EH (cell line): ENCODE measurements at regions not wholly inside any gene's neighbourhood (a gene's known extent, or its start where the extent isn't known, plus 50 kb on each side); places are given as distances from the start of the nearest gene placed in this dataset.
A peak's percentile ranks its signal among the peaks of the same experiment; 100 is the strongest.

Experiments
- DNase-seq: peaks from one replicate; pipeline ENCODE4 v3.0.0-alpha.2; 2015; ENCODE audit warnings: low read depth

DNA sequence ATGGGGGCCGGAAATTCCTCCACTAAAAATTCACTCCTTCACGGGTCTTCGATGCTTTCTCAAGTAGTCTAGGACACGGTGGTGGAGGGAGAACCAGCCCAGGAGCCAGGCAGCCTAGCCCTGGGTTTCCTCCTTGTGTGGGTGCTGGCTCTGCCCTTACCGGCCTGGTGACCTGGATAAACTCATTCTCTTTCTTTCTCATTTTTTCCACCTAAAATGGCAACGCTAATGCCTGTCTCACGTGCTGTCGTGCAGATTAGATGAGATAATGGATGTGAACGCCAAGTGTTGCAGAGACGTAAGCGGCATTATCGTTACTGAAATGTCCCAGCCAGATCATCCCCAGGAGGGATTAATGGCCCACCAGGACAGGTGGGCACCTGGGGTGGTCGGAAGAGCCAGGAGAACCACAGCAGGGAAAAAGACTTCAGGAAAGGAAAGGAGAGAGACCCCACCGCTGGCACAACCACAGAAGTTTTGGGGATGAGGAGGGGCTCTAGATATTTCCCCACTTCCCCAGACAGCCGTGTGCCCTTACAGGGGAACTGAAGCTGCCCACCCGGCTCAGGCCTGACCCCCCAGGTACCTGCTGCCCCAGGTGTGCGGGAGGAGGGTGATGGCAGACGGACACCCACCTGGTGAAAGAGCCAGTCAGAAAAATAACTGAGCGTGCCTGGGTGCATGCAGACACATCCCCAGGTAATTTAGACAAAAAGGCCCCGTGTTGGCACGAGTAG, 100.8 kb upstream of the ASAP2 start:
- DNase-seq: no peak

- no peak for DNase-seq
Measured at GRCh38 chr2:9103663-9104277, 100.3 kb upstream of the MBOAT2 start.

- no peak for DNase-seq
Measured at GRCh38 chr2:9102861-9103662, 99.6 kb upstream of the MBOAT2 start.

DNA sequence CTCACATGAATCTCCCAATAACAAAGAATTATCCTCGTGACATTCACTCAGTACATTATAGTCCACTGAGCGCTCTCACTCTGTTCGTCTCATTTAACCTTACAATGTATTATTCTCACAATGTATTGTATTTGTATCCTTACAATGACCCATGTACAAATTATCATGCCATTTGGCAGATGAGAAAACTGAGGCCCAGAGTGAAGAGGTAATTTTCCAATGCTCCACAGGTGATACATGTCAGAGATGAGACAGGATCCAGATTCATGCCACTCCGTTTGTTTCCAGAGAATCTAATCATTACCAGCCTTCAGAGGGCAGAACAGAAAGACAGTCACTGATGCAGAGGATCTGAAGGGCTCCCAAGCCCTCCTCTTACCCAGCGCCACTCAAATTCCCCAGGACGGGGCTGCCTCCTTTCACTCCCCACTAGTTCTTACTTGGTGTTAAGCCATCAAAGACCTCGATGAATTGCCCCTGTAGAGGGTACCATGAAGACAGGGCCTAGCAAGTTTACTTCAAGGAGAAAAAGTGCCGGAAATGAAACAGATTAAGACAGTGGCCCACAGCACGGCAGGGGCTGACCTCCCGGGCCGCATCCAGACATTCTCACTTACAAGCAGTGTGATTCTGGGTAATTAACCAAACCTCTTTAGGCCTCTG, 98.4 kb upstream of the MBOAT2 start:
- no peak for DNase-seq

DNA sequence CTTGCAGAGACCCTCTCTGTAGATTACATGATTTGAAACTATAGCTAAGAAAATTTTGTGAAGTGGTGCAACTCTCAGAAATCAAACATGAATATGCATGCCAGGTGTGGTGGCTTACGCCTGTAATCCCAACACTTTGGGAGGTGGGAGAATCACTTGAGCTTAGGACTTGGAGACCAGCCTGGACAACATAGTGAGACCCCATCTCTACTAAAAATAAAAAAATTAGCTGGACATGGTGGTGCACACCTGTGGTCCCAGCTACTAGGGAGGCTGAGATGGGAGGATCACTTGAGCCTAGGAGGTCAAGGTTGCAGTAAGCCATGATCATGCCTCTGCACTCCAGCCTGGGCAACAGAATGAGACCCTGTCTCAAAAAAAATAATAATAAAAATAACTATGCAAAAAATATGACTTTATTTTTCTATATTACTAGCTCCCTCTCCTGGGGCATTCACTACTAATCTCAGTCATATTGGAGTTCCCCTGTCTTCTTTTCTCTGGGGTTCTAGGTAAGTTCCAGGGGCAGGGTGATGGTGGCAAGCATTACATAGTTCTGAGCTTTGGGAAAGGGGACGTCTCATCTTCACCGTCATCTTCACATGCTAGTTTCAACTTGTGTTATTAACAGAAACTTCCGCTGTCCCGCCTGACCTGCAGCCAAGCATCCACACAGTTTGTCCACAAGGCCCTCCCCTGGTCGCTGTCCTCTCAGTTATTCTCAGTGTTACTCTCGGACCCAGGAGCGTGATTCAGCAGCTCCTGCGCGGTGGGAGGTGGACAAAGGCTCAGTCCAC, 96.8 kb upstream of the MBOAT2 start:
- DNase-seq: no peak

GRCh38 chr2:9099341-9099751, 95.9 kb upstream of the MBOAT2 start:
- DNase-seq: peak; percentile 60

DNA sequence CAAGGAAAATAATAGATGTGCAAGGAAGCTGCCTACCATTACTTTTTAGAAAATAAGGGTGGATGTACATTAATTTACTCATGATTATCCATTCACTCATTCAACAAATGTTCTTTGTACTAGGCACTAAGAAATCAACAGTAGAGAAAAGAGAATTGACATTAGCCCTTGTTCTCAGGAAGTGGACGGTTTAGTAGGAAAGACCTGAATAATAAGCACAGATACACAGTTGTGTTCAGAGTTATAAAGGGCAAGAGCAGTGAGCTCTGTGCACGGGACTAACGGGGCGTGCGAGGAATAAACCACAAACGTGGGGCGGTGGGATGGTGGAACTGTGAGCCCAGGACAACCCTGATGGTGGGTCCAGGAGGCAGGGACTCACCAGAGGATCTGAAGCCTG, 94.4 kb upstream of the MBOAT2 start:
- no peak for DNase-seq

GRCh38 chr2:9097239-9097638, 93.8 kb upstream of the MBOAT2 start:
- DNase-seq: peak; percentile 30

- no peak for DNase-seq
Measured at GRCh38 chr2:9096761-9097160, 93.3 kb upstream of the MBOAT2 start.

- DNase-seq: peak; percentile 45
Measured at GRCh38 chr2:9095690-9096089, 92.2 kb upstream of the MBOAT2 start.

GRCh38 chr2:9095226-9095625, 91.7 kb upstream of the MBOAT2 start:
- DNase-seq: no peak

DNA sequence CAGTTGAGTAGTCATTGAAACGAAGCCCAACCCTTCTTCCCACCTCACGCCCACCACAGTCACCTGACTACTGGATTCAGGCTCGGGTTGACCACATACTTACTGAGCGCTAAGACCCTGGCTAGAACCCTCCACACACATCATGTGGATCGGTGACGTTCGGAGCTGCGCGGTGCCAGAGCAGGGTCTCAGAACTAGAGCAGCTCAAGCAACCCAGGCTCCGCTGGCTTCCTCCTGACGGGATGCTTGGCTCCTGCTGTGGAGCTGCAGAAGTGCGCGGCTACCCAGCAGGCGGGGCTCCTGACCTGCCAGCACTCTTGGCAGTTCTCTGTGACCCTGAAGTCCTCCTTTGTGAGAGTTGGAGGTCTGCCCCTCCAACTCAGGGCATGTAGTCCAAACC, 90.6 kb upstream of the MBOAT2 start:
- DNase-seq: no peak

- no peak for DNase-seq
Measured at GRCh38 chr2:9093324-9093723, 89.8 kb upstream of the MBOAT2 start.

- DNase-seq: no peak
Measured at GRCh38 chr2:9092383-9093282, 89.1 kb upstream of the MBOAT2 start.

DNA sequence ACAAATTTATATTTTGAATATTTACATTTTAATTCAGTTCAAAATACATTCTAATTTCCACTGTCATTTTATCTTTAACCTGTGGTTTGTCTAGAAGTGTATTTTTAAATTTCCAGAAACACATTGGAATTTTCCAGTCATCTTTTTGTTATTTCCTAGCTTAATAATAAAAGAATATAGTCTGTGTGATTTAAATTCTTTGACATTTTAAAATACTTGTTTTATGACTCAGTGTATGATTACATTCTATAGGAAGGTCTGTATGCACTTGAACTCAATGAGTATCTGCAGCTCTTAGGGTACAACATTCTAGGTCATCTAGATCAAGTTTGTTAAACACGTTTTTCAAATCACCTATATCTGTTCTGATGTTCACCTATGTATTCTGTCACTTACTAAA, 88.3 kb upstream of the MBOAT2 start:
- DNase-seq: peak; percentile 56

DNA sequence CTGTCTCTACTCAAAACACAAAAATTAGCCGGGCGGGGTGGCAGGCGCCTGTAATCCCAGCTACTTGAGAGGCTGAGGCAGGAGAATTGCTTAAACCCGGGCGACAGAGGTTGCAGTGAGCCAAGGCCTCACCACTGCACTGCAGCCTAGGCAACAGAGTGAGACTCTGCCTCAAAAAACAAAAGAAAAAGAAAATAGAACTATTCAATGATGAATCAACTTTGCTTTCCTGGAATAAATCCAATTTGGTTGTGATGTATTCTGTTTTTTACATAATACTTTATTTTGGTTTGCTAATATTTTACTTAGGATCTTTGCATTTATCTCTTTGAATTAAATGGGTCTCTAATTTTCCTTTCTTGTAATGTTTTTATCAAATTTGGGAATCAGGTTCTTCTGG, 86.3 kb upstream of the MBOAT2 start:
- DNase-seq: peak; percentile 21

- DNase-seq: peak; percentile 69
Measured at GRCh38 chr2:9087121-9087681, 83.7 kb upstream of the MBOAT2 start.

- DNase-seq: peak; percentile 53
Measured at GRCh38 chr2:9086465-9086864, 83.0 kb upstream of the MBOAT2 start.

DNA sequence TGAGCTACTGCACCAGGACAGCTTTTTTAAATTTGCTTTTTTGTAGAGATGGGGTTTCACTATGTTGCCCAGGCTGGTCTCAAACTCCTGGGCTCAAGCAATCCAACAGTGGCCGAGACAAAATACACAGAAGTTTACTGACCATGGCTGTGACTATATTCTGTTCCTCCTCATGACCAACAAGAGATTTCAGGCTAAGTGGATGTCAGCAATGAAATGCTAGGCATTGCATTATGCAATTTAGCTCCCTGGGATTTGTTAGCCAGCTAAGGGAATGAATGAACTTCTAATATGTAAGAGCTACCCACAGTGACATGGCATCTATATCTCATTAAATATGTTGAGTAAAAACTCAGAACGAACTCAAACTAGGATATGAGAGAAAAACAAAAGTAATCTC, 81.9 kb upstream of the MBOAT2 start:
- DNase-seq: peak; percentile 39

- DNase-seq: no peak
Measured at GRCh38 chr2:9083287-9083686, 79.8 kb upstream of the MBOAT2 start.
